Esophagus muscularis mucosa (tissue), 3 donors: ENCODE measurements at regions not wholly inside any gene's neighbourhood (a gene's known extent, or its start where the extent isn't known, plus 50 kb on each side); places are given as distances from the start of the nearest gene placed in this dataset.

Source experiments
- CTCF ChIP-seq, 3 experiments: fragments of 200-600 bp in 2 of 3; fragments of 450-650 bp in 1 of 3; sonication (generic) in 2 of 3; IDR thresholded peaks; one replicate each; pipeline ENCODE4 v1.5.1; 2017 to 2019; ENCODE audit warnings: antibody characterized with exemption in 3 of 3, mild to moderate bottlenecking in 2 of 3, moderate library complexity in 1 of 3
- POLR2A ChIP-seq: fragments of 450-650 bp; IDR thresholded peaks from one replicate; pipeline ENCODE4 v1.6.1; 2017; ENCODE audit warnings: antibody characterized with exemption, moderate library complexity, mild to moderate bottlenecking, low read depth
- POLR2AphosphoS5 ChIP-seq, 2 donors: sonication (generic); formaldehyde crosslinking; IDR thresholded peaks; one replicate each; pipeline ENCODE4 v1.6.1; 2017; ENCODE audit warnings: antibody characterized with exemption in 2 of 2

DNA sequence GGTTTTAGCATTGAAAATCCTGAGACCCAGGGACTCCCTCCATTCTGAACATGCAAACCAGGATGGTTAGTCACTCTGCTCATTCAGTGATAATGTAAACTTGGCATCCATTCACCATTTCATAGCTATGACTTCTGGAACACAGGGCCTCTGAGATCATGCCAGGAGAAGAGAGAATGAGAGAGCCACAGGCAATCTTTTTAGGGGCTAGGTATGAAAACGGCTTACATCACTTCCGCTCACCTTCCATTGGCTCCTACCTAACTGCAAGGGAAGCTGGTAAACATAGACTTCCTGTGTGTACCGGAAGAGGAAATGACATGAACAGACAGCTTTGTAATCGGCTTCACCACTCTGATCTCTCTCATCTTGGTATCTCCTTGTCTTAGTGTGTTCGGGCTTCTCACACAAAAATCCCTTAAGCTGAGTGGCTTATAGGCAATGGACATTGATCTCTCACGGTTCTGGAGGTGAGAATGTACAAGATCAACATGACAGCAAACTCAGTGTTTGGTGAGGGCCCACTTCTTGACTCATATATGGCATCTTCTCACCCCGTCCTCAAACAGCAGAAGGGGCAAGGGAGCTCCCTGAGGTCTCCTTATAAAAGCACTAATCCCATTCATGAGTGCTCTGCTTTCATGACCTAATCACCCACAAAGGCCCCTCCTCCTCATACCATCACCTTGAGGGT is 465.9 kb upstream of the TBX3 start:
- no peak for TF ChIP-seq CTCF (IDR thresholded peaks at IDR 0.05)
- TF ChIP-seq POLR2AphosphoS5 (IDR thresholded peaks at IDR 0.05): no peak
- TF ChIP-seq POLR2A: no peak
